CD4-positive, alpha-beta T cell treated with Interleukin-15 for 4 hours (primary cell): ENCODE measurements at regions not wholly inside any gene's neighbourhood (a gene's known extent, or its start where the extent isn't known, plus 50 kb on each side); places are given as distances from the start of the nearest gene placed in this dataset.

Experiments
- DNase-seq: peaks from one replicate; pipeline ENCODE4 v3.0.0-alpha.2; 2020; ENCODE audit warnings: low spot score

DNA sequence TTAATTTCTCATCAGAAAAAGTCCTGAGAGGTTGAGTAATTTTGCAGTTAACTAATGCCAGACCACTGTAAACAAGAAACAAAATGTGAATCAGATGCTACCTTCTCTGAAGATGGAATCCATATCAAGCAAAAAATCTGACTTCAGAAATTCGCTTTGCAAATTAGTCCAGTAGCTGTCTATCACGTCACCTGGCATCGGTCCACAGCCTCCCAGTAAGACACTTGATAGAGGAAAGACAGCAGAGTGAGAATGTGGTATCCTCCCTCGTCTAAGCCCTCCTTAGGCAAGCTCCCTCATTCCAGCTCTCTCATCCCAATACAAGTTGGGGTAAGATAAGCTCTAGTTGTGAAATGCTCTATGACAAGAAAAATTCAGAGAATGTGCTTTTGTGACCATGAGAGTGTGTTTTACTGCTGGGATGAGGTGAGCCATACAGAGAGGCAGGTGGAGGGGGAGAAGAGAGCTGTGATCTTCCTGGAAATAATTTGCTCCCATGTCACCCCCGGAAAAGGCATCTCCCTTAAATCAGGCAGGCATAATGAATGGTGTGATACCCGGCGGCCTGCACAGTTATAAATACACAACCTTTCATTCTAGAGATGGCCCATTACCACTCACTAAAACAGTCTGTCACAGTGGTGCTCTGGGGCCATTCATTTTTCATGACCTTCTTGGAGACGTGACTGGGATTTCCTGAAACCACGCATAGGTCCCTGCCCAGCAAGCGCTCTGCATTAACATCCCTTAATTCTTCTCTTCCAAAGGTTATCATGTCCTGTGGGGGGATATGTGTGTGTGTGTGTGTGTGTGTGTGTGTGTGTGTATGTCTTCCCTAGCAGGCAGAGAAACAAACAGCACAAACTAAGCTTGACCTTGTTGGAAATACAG lies 602.0 kb upstream of the KCNMB2 start:
- no peak for DNase-seq

DNA sequence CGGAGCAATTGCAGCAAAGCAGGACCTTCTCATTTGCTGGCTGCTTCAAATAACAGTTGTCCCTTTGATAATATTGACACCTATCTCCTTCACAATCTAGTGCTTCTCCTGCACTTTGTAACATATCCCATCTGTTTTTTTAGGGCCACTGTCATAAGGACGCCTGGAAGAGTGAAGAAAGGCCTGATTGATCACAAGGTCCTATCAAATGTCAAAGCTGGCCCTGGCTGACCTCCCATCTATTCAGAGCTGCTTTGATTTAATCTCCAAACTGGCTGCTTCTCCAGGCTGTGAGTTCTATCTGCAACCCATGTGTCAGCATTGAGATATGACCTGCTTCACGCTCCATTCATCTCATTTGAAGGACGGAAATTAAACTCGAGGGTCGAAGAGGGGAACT lies 601.2 kb upstream of the KCNMB2 start:
- no peak for DNase-seq

DNA sequence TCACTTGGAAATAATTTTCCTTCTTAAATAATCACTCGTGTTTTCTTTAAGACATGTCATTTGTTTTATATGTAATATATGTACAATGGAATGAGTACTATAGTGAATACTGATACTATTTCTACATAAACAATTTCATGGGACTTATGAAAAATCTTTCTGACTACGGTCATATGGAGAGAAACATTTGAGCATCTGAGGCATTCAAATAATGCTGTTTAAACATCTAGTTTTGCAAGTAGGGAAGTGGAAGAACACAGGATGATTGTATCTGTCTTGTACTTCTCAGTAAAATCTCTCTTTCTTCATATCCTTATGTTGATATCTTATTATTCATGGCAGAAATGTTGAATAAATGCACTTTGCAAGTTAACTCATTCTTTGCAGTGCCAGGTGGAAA lies 599.5 kb upstream of the KCNMB2 start:
- no peak for DNase-seq

DNA sequence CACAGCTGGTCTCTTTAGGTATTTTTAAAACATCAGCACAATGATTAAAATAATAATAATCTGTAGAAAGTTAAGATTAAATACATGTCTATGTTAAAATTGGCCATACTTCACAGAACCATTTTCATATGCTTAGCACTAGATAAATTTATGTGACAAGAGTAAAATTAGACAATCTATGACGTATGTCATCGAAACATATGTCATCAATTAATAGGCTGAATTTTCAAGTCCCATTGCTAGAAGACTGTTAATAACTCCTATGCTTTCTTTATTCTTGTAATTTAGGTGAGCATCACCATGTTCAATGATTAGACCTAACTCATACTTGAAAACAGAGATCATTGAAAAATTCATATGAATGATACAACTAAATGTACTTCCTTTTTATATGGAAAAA lies 593.3 kb upstream of the KCNMB2 start:
- no peak for DNase-seq

DNA sequence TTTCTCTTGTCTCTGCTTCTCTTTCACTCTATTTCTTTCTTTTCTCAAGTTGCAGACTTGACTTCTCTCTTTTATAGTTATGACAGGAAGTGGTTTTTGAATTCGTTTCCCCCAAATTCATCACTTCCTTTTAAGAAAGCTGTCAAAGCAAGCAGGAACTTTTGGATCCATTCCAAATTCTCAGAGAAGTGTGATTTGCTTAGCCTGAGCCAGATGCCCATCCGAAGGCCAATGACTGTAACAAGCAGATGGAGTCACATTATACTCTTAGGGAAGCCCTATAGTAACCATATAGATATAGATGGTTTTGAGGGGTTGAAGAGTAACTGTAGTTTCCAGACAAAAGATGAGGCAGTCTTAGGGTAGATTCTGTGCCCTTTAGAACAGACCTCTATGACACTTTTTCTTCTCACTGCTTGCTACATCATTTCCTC lies 592.0 kb upstream of the KCNMB2 start:
- DNase-seq: peak; percentile 36

DNA sequence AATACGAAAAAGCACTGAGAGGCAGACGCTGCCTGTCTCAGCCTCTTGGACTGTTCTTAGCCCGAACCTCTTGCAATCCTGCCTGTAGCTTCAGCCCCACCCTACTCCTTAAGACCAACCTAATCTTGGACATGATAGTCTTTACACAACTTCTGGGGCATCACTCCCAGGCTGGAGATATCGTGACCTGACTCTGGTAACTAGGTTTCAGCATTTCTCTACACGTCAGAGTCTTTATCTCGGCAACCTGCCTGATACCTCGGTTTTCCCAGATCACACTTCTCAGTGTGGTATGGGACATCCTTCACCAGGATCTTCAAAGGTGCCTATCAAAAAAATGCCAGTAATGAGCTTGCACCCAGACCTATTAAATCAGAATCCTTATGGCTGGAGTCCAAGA lies 590.2 kb upstream of the KCNMB2 start:
- no peak for DNase-seq

DNA sequence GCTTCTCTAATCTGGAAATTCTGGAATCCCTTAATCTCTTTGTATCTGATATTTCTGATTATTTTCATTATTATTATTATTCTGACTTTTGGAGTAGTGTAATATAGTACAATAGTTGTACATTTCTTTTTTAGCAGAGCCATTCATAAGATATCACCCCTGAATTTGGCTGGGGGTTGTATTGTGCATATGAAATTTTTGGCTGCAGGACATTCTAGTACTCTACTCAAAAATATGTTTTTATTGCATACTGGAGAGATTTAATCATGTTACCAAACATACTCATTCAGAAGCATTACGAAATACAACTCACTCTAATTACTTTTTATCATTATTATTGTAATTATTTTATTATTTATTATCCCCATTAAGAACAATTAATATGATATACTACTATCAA lies 589.7 kb upstream of the KCNMB2 start:
- no peak for DNase-seq

DNA sequence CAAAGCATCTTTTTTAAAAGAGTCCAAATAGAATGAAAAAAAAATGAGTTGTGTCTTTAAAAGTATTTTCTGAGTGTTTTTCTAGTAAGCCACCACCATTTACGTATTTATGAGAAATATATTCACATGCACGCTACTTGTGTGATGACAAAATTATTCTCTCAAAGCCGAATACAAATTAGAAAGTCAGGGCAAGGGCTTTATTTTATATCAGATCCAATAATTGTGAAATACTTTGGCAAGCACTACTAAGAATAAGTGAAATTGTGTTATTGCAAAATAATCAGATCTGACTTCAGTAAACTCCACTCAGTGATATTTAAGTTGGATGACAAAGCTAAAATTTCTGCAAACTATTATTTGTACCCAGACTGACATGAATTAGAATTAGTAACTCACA lies 589.3 kb upstream of the KCNMB2 start:
- no peak for DNase-seq

DNA sequence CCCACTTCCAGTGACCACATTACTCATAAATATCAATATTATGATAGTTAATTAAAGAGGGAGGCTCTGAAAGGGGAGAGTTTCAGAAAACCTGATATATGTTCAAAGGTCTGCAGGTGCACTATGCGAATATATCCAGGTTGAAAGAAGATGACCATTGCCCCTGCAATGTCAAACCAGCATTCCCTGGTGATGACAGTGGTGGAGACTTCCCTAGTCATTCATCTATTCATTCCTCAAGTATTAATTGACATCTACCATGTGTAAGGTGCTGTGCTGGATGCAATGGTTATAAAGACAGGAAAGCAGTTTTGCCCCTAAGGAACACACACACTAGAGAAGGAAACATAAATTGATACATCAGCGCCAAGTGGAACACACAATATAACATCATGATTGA lies 588.3 kb upstream of the KCNMB2 start:
- no peak for DNase-seq

DNA sequence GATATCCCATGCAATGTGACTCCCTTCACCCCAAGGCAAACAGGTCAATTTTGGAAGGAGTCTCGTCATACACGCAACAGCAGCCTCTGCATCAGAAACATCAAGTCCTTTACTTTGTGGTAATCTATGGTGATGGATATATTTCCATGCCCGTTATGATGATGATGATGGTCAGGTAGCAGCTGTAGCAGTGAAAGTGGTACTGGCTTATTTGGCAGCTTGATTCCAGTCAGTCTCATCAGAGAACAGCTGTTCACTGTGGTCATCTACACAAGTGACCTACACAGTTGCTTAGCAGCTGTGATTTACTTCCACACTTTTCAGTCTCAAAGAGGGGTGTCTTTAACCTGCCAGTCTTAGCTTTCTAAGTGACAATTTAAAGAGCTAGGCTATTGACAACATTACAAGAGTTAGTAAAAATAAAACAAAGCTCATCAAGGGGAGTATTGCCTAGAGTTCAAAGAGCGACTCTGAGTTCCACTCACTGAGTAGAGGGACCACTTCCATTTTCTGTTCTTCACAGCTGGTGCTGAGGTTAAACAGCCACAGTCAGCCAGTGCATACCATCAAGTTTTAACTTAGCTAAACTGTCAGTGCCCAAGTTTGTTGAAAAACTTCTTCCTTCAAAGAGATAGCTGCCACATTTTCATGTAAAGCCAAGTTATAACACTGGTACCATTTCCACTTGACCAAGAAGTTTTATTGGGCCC lies 587.4 kb upstream of the KCNMB2 start:
- DNase-seq: no peak

DNA sequence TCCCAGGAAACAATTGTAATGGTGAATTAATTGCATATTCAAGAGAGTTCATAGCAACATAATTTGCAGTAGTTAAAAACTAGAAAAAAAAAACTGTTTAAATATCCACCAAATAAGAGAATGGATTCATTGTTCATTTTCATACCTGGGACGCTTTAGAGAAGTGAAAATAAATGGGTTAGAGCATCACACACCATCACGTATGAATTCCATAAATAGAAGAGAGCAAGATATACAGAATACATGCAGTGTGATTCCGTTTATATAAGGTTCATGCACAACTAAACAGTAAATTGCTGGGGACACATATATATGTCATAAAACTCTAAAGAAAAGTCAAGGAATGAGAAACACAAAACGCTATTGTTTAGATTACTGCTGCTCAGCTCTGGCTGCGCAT lies 577.0 kb upstream of the KCNMB2 start:
- no peak for DNase-seq

DNA sequence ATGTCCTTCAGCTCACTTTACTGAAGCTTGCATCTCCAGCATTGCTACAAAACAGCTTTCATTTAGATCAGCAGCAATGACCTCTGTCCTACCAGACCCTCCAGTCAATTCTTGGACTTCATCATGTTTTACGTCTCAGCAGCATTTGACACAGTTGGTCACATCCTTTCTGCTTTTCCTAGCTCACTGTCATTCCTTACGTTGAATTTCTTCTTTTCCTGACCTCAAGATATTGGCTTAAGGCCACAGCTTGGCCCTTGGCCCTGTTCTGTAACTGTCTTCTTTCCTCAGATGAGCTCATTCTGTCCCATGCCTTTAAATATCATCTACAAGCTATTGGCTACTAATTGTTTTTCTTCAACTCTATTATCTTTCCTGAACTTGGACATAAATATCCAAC lies 576.2 kb upstream of the KCNMB2 start:
- DNase-seq: no peak

DNA sequence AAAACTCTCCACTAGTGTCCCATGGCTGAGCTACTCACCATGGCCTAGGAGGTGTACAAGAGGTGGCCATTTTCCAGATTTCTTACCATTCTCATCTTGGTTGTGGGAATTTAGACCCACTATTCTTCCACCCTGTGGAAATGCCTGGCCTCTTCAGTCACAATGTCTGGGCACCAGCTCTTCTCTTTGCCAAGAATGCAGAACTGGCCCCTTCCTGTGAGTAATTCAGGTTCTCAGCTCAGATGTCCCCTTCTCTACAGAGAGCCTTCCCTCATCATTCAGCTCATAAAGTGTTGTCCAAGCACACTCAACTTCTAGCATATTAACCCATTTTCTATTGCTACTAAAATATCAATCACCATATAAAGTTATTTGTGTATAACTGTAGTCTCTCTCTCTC lies 575.5 kb upstream of the KCNMB2 start:
- DNase-seq: no peak

DNA sequence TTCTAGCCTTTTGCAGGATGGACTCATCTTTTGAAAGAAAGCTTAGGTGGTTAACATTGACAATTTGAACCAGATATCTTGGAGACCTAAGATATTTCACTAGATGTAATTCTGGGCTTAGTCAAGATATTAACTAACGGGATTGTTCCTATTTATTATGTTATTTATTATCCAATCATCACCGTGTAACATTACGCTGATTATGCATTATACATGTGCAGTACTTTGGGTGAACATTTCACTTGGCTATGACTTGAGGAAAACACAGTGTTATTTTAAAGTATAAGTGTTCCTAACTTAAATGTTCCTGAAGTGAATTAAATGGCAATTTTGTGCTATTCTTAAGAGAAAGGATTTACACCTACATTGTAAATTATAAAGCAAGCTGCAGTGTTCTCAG lies 574.5 kb upstream of the KCNMB2 start:
- no peak for DNase-seq

DNA sequence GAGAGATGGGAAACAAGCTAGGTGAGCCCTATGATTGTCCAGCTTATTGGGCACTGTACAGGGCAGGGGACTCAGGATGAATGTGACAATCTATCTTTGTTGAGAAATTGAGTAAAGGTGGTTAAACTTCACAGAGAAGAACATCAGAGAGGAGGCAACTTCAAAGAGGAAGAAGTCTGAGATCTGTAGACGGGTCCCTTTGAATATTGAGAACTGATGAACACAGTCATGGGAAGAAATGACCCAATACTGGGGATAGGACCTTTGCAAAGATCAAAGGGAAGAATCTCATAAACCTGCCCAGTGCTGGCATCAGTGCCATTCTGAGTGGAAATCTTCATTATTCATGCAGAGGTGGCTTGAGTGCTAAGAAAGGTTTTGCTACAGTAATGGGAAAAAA lies 569.7 kb upstream of the KCNMB2 start:
- no peak for DNase-seq

DNA sequence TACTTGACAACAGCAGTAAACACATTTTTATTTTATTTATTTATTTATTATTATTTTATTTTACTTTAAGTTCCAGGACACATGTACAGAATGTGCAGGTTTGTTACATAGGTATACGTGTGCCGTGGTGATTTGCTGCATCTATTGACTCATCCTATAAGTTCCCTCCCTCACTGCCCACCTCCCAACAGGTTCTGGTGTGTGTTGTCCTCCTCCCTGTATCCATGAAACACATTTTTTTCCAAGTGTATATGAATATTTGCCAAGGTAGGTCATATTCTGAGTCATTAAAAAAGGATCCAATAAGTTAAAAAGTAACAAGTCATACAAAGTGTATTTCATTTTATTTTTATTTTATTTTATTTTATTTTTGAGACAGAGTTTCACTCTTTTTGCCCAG lies 567.3 kb upstream of the KCNMB2 start:
- DNase-seq: no peak

DNA sequence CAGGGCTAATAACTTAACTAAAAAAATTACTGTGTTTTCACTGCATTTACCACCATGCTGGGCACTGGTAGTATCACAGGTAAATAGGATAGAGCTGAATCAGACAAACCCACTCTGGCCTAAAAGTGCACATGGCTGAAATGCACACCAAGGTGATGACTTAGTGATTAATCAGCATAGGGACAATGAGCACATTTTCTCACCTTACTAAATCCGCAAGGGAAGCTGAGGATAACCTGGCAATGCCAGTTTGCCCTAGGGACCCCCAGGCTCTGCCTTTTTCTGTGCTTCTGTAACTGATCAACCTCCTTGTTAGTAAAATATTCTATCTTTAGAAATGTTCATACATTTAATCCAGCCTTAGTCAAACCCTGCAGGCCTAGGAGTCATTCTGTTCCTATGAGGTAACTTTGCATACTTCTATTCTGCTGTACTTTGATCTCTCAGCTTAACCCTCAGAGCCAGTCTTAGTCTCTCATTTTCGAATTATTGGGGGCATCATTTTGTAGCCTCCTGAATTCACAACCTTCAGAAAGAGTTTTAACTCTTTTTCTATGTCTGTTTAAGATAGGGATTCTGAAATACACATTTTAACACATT lies 562.9 kb upstream of the KCNMB2 start:
- no peak for DNase-seq

DNA sequence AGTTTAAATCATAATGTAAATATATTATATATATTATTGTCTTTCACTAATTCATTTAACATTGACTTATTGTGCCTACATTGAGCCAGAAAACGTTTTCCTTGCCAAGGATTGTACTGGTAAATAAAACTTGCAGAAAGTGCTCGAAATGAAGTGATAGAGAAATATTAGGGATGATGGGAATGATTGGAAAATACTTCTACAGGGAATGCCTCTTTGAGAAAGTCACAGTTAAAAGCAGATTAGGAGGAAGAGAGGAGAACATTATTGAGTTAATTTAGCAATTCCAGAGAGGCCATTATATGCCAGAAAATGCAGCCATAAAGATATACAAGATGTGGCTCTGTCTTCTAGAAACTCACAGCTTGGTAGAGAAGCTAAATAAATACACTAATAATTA lies 560.0 kb upstream of the KCNMB2 start:
- no peak for DNase-seq

DNA sequence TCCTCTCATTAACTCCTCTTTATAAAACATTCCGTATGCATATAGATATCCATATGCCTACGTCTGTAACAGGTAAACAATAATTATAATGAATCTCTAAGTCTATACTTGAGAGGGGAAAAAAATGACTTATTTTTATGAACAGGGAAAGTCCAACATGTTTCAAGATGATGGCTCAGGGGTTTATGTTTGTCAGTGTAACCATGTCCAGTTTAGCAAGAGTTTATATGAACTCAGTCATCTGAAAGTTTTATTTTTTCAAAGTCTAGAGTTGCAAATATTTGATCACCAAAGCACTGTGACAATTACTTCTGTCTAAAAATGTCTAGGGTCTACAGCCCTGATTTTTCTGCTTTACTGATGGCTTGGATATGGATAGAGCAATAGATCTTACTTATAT lies 559.4 kb upstream of the KCNMB2 start:
- no peak for DNase-seq

DNA sequence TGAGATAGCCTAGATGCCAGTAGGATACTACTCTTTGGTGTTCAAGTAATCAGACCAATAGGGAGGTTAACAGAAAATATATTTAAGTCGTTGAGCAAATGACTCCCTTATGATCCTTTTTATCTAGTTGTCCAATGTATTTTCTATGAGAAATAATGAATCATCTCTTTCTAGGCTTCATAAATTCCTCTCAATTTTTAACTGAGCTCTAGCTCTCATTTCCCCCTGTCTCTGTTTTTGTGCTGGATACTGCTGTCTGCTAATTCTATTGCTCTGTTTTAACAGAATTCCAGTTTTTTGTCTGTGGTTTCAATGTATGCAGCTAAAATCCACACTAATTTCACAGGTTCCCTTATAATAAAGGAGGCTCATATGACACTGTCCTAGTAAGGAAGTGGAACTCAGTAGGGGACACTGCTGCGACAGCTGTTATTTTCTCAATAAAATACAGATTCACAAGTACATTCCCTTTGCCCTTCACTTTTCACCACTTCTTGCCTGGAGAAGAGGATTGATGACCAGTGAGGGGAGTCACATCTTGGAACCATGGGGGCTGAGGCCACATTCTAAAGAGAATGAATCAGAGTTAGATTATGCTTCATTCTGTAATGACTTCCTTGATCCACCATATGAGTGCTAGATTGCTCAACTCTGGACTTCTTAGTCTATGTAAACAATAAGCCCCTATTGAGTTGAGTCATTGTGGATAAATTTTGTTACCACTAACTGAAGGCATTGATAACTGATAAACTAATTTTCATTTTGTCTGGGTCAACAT lies 558.7 kb upstream of the KCNMB2 start:
- no peak for DNase-seq

DNA sequence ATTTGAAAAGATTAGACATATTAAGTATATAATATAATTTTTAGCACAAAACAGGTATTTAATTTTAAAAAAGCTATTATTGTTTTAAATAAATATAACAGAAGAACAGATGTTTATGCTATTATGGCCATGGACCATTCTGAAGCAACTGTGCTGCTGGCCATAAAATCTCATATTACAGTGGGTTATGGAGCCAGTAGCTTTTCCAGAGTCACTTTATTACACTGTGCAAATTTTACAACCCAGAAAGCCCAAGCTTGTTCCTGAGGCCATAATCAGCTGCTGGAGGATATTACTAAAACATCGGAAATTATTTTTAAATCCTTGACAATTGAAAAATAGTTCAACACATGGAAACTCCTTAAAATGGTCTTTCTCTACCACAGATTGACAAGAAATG lies 557.3 kb upstream of the KCNMB2 start:
- no peak for DNase-seq

DNA sequence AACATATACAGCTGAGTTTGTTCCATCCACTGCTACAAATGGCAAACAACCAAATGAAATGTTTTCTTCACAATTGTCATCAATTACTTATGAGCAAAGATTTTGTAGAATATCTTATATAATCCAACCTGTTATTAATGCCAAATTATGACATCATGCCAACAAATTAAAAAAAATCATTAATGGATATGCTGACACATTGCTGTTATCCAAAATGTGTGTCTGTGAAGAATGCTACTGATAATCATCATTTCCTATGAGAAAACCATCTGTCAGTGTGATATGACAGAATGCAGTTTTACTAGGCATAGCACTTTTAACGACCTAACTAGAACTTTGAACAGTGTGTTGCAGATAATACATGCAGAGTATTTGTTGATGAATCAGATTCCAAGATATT lies 556.5 kb upstream of the KCNMB2 start:
- no peak for DNase-seq

DNA sequence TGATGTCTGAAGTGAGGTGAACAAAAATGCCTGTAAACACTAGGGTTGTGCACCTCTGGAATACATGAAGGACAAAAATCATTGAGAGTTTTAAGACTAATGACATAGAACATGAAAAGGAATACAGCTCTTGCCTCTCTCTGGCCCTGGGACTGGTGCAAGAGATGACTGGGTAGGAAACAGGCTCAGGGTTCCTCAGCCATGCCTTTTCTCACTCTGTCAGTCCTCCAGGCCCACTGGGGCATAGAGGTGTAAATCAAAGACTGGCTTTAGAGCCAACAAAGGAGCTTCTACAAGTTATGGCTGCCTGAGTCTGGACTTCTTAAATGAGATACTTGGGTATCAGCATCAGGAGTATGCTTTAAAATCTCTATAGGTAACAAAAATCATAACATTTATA lies 554.7 kb upstream of the KCNMB2 start:
- no peak for DNase-seq
